ENCODE measurements at regions not wholly inside any gene's neighbourhood (a gene's known extent, or its start where the extent isn't known, plus 50 kb on each side); places are given as distances from the start of the nearest gene placed in this dataset.

DNA sequence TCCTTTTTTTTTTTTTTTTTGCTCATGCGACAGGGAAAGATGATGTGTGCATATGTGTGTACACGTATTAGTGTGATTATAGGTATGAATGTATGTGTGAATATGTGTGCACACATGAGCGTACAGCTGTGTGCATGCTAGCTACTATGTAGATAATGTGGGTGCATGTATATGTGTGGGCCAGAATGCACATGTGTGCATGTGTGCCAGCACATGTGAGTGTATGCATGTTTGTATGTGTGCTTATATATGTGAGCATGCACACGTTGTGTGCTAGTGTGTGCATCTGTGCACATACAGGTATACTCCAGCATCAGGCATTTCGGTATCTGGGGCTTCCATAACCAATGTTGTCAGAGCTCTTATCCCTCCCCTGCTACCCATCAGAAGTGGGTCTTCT is 541.1 kb downstream of the AACS start:
- TF ChIP-seq, protein P1, sequence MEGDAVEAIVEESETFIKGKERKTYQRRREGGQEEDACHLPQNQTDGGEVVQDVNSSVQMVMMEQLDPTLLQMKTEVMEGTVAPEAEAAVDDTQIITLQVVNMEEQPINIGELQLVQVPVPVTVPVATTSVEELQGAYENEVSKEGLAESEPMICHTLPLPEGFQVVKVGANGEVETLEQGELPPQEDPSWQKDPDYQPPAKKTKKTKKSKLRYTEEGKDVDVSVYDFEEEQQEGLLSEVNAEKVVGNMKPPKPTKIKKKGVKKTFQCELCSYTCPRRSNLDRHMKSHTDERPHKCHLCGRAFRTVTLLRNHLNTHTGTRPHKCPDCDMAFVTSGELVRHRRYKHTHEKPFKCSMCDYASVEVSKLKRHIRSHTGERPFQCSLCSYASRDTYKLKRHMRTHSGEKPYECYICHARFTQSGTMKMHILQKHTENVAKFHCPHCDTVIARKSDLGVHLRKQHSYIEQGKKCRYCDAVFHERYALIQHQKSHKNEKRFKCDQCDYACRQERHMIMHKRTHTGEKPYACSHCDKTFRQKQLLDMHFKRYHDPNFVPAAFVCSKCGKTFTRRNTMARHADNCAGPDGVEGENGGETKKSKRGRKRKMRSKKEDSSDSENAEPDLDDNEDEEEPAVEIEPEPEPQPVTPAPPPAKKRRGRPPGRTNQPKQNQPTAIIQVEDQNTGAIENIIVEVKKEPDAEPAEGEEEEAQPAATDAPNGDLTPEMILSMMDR (IDR thresholded peaks at IDR 0.05), result no peak
- no peak for TF ChIP-seq POLR2A (IDR thresholded peaks at IDR 0.05)
- no peak overlapping the region for H3K27ac ChIP-seq
- no peaks in the 10 kb centered on the region for H3K4me1 ChIP-seq (replicated peaks in 1 of 2)
- no peak overlapping the region for H3K4me3 ChIP-seq
- no peaks in the 10 kb centered on the region for H3K36me3 ChIP-seq (replicated peaks in 1 of 2)
- no peaks in the 10 kb centered on the region for H3K27me3 ChIP-seq
- 78 to 83% (median 80%) methylated on average over 4 to 5 of the region's 5 CpGs for WGBS, 4 donors
- intact Hi-C loops (cut with DNase I), result no loop called here
- DNase-seq, result no peak
- H3K9me3 ChIP-seq (replicated peaks in 1 of 3), result no peaks in the 10 kb centered on the region

DNA sequence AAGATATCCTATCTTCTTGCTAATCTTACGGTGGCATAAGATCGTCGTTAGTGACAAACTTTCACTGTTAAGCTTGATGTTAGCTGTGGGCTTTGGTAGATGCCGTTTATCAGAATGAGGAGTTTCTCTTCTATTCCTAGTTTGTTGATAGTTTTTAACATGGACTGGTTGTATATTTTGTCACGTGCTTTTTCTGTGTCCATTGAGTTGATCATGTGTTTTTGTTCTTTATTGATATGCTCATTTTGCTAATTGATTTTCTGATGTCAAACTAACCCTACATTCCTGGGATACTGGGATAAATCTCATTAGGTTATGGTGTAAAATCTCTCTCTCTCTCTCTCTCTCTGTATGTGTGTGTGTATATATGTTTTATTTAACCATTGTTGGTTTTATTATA is 545.1 kb downstream of the AACS start:
- WGBS, 4 donors, result 66 to 74% (median 72%) methylated on average over 5 of the region's 5 CpGs
- Histone ChIP-seq H3K4me3 (no peak overlapping the region), H3K9me3 (replicated peaks in 1 of 3) (no peaks in the 10 kb centered on the region), H3K4me1 (replicated peaks in 1 of 2) (no peaks in the 10 kb centered on the region), H3K27me3 (no peaks in the 10 kb centered on the region), H3K27ac (no peak overlapping the region), H3K36me3 (replicated peaks in 1 of 2) (no peaks in the 10 kb centered on the region)
- intact Hi-C loops (cut with DNase I), result no loop called here
- TF ChIP-seq POLR2A (IDR thresholded peaks at IDR 0.05), result no peak
- TF ChIP-seq, protein P1 (IDR thresholded peaks at IDR 0.05), result no peak
- no peak for DNase-seq

GRCh38 chr12:125610971-125611370 is 545.7 kb downstream of the AACS start:
- no peaks in the 10 kb centered on the region for H3K4me1 ChIP-seq (replicated peaks in 1 of 2)
- H3K27me3 ChIP-seq, result no peaks in the 10 kb centered on the region
- intact Hi-C loops (cut with DNase I), result no loop called here
- no peak for DNase-seq
- H3K27ac ChIP-seq, result no peak overlapping the region
- WGBS, 4 donors, result 60 to 70% (median 65%) methylated on average over 2 of the region's 2 CpGs
- no peaks in the 10 kb centered on the region for H3K36me3 ChIP-seq (replicated peaks in 1 of 2)
- H3K9me3 ChIP-seq (replicated peaks in 1 of 3), result no peaks in the 10 kb centered on the region
- no peak for TF ChIP-seq POLR2A (IDR thresholded peaks at IDR 0.05)
- TF ChIP-seq, protein P1 (IDR thresholded peaks at IDR 0.05), result no peak
- H3K4me3 ChIP-seq, result no peak overlapping the region

DNA sequence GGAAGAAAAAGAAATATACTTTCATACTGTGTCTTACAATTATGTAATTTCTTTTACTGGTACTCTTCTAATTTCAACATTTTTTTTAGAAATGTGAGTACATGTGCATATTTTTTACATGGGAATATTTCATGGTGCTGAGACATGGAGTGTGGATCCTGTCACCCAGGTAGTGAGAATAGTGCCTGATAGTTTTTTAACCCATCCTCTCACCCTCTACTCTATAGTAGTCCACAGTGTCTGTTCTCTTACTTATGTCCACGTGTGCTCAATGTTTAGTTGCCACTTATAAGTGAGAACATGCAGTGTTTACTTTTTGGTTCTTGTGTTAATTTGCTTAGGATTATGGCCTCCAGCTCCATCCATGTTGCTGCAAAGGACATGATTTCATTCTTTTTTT is 548.8 kb downstream of the AACS start:
- Histone ChIP-seq H3K27ac (no peak overlapping the region), H3K4me3 (no peak overlapping the region), H3K27me3 (no peaks in the 10 kb centered on the region), H3K9me3 (replicated peaks in 1 of 3) (no peaks in the 10 kb centered on the region), H3K36me3 (replicated peaks in 1 of 2) (no peaks in the 10 kb centered on the region), H3K4me1 (replicated peaks in 1 of 2) (no peaks in the 10 kb centered on the region)
- 82 to 93% (median 86%) methylated on average over 1 of the region's 1 CpG for WGBS, 4 donors
- no peak for DNase-seq
- TF ChIP-seq POLR2A (IDR thresholded peaks at IDR 0.05), result no peak
- TF ChIP-seq, protein P1 (IDR thresholded peaks at IDR 0.05), result no peak
- intact Hi-C loops (cut with DNase I), result no loop called here

Data from adrenal gland (tissue), 9 donors.